GM03348 (cell line): ENCODE measurements at regions not wholly inside any gene's neighbourhood (a gene's known extent, or its start where the extent isn't known, plus 50 kb on each side); places are given as distances from the start of the nearest gene placed in this dataset.

Experiments
- DNase-seq: peaks from one replicate; pipeline ENCODE4 v3.0.0; 2012; ENCODE audit warnings: low spot score

GRCh38 chr1:244196571-244197285 is 145.6 kb downstream of the ZBTB18 start:
- DNase-seq: no peak

- no peak for DNase-seq
Measured at GRCh38 chr1:244197851-244198375, 146.8 kb downstream of the ZBTB18 start.

- DNase-seq: no peak
Measured at GRCh38 chr1:244199902-244200301, 148.8 kb downstream of the ZBTB18 start.

GRCh38 chr1:244200596-244200995 is 149.5 kb downstream of the ZBTB18 start:
- no peak for DNase-seq

GRCh38 chr1:244201750-244202149 is 150.7 kb downstream of the ZBTB18 start:
- no peak for DNase-seq

- DNase-seq: no peak
Measured at GRCh38 chr1:244204004-244204403, 152.9 kb downstream of the ZBTB18 start.

- peak; percentile 53 for DNase-seq
Measured at GRCh38 chr1:244205171-244205570, 154.1 kb downstream of the ZBTB18 start.

GRCh38 chr1:244205906-244206305 is 154.8 kb downstream of the ZBTB18 start:
- DNase-seq: no peak

- no peak for DNase-seq
Measured at GRCh38 chr1:244207042-244207934, 156.2 kb downstream of the ZBTB18 start.

- DNase-seq: no peak
Measured at GRCh38 chr1:244207935-244208244, 156.8 kb downstream of the ZBTB18 start.

GRCh38 chr1:244209955-244210354 is 158.9 kb downstream of the ZBTB18 start:
- DNase-seq: no peak

- no peak for DNase-seq
Measured at GRCh38 chr1:244210884-244211558, 159.9 kb downstream of the ZBTB18 start.

GRCh38 chr1:244211559-244211944 is 160.5 kb downstream of the ZBTB18 start:
- DNase-seq: peak; percentile 79

- DNase-seq: no peak
Measured at GRCh38 chr1:244212219-244212618, 161.1 kb downstream of the ZBTB18 start.

- DNase-seq: no peak
Measured at GRCh38 chr1:244212797-244213475, 161.9 kb downstream of the ZBTB18 start.

- peak; percentile 81 for DNase-seq
Measured at GRCh38 chr1:244214009-244214967, 163.2 kb downstream of the ZBTB18 start.

GRCh38 chr1:244216836-244217235 is 165.8 kb downstream of the ZBTB18 start:
- DNase-seq: no peak

GRCh38 chr1:244217711-244218110 is 166.6 kb downstream of the ZBTB18 start:
- DNase-seq: no peak

- no peak for DNase-seq
Measured at GRCh38 chr1:244218220-244218619, 167.1 kb downstream of the ZBTB18 start.

GRCh38 chr1:244219149-244219548 is 168.1 kb downstream of the ZBTB18 start:
- no peak for DNase-seq

GRCh38 chr1:244219802-244220201 is 168.7 kb downstream of the ZBTB18 start:
- no peak for DNase-seq
